Muscle layer of colon (tissue), 2 donors: ENCODE measurements at regions not wholly inside any gene's neighbourhood (a gene's known extent, or its start where the extent isn't known, plus 50 kb on each side); places are given as distances from the start of the nearest gene placed in this dataset.

Experiments
- H3K27ac ChIP-seq: one replicate; pipeline ENCODE4 v1.7.0; 2013; ENCODE audit warnings: low read depth, mild to moderate bottlenecking, low read length, moderate library complexity
- H3K27me3 ChIP-seq, 2 donors: one replicate each; pipeline ENCODE4 v1.7.0; 2013; ENCODE audit warnings: low read length in 2 of 2, mild to moderate bottlenecking in 2 of 2; ENCODE audit not compliant: insufficient read depth in 2 of 2, control insufficient read depth in 1 of 2
- H3K36me3 ChIP-seq: one replicate; pipeline ENCODE4 v1.7.0; 2013; ENCODE audit warnings: mild to moderate bottlenecking, low read length; ENCODE audit not compliant: insufficient read depth
- H3K4me1 ChIP-seq: one replicate; pipeline ENCODE4 v1.7.0; 2013; ENCODE audit warnings: mild to moderate bottlenecking, low read length; ENCODE audit not compliant: insufficient read depth
- H3K4me3 ChIP-seq, 2 donors: one replicate each; pipeline ENCODE4 v1.7.0; 2013; ENCODE audit warnings: low read length in 2 of 2, low read depth in 1 of 2, mild to moderate bottlenecking in 1 of 2, moderate library complexity in 1 of 2
- H3K9ac ChIP-seq: one replicate; pipeline ENCODE4 v1.7.0; 2013; ENCODE audit warnings: low read length
- H3K9me3 ChIP-seq: one replicate; pipeline ENCODE4 v1.7.0; 2013; ENCODE audit warnings: mild to moderate bottlenecking, low read length
- donor health status: abdominal sarcoma.
- donor health status: Adenocarcinoma of cecum.

GRCh38 chr2:6060992-6061663, 368.9 kb downstream of the SOX11 start:
- H3K27ac ChIP-seq: no peak overlapping the region

GRCh38 chr2:6064757-6065156, 372.6 kb downstream of the SOX11 start:
- Histone ChIP-seq H3K27ac (no peak overlapping the region), H3K4me3 (no peak overlapping the region), H3K9me3 (no peaks in the 10 kb centered on the region), H3K9ac (no peak overlapping the region), H3K27me3 (no peaks in the 10 kb centered on the region), H3K36me3 (no peaks in the 10 kb centered on the region), H3K4me1 (peaks cover 3% of the 10 kb centered on the region)

More at GRCh38 chr2:6060992-6061663, 368.9 kb downstream of the SOX11 start:
- H3K36me3 ChIP-seq: no peaks in the 10 kb centered on the region
- no peak overlapping the region for H3K4me3 ChIP-seq
- H3K27me3 ChIP-seq: no peaks in the 10 kb centered on the region
- no peaks in the 10 kb centered on the region for H3K9me3 ChIP-seq
- H3K9ac ChIP-seq: no peak overlapping the region
- H3K4me1 ChIP-seq: no peaks in the 10 kb centered on the region

GRCh38 chr2:6065703-6066102, 373.5 kb downstream of the SOX11 start:
- Histone ChIP-seq H3K27me3 (no peaks in the 10 kb centered on the region), H3K36me3 (no peaks in the 10 kb centered on the region), H3K9me3 (no peaks in the 10 kb centered on the region), H3K9ac (no peak overlapping the region), H3K4me3 (no peak overlapping the region), H3K27ac (no peak overlapping the region), H3K4me1 (peaks cover 3% of the 10 kb centered on the region)

GRCh38 chr2:6067089-6067488, 374.9 kb downstream of the SOX11 start:
- Histone ChIP-seq H3K27me3 (no peaks in the 10 kb centered on the region), H3K4me3 (no peak overlapping the region), H3K9me3 (no peaks in the 10 kb centered on the region), H3K9ac (no peak overlapping the region), H3K36me3 (no peaks in the 10 kb centered on the region), H3K4me1 (peaks cover 3% of the 10 kb centered on the region), H3K27ac (no peak overlapping the region)

- Histone ChIP-seq H3K9ac (no peak overlapping the region), H3K4me1 (peaks cover 3% of the 10 kb centered on the region), H3K9me3 (no peaks in the 10 kb centered on the region), H3K27me3 (no peaks in the 10 kb centered on the region), H3K36me3 (no peaks in the 10 kb centered on the region), H3K27ac (no peak overlapping the region), H3K4me3 (no peak overlapping the region)
Observed at GRCh38 chr2:6067806-6068205, 375.6 kb downstream of the SOX11 start.

GRCh38 chr2:6068429-6068828, 376.2 kb downstream of the SOX11 start:
- H3K36me3 ChIP-seq: no peaks in the 10 kb centered on the region
- no peak overlapping the region for H3K4me3 ChIP-seq
- no peaks in the 10 kb centered on the region for H3K27me3 ChIP-seq
- H3K27ac ChIP-seq: no peak overlapping the region
- H3K9me3 ChIP-seq: no peaks in the 10 kb centered on the region
- H3K4me1 ChIP-seq: peaks cover 3% of the 10 kb centered on the region
- H3K9ac ChIP-seq: no peak overlapping the region

GRCh38 chr2:6069381-6069780, 377.2 kb downstream of the SOX11 start:
- H3K9me3 ChIP-seq: no peaks in the 10 kb centered on the region
- no peaks in the 10 kb centered on the region for H3K36me3 ChIP-seq
- H3K4me1 ChIP-seq: peaks cover 3% of the 10 kb centered on the region
- no peaks in the 10 kb centered on the region for H3K27me3 ChIP-seq
- H3K9ac ChIP-seq: no peak overlapping the region
- no peak overlapping the region for H3K27ac ChIP-seq
- no peak overlapping the region for H3K4me3 ChIP-seq

GRCh38 chr2:6071519-6071918, 379.3 kb downstream of the SOX11 start:
- Histone ChIP-seq H3K4me3 (no peak overlapping the region), H3K9me3 (no peaks in the 10 kb centered on the region), H3K4me1 (peaks cover 3% of the 10 kb centered on the region), H3K27ac (no peak overlapping the region), H3K27me3 (no peaks in the 10 kb centered on the region), H3K36me3 (no peaks in the 10 kb centered on the region), H3K9ac (no peak overlapping the region)

- Histone ChIP-seq H3K27me3 (no peaks in the 10 kb centered on the region), H3K4me1 (peaks cover 3% of the 10 kb centered on the region), H3K4me3 (no peak overlapping the region), H3K9me3 (no peaks in the 10 kb centered on the region), H3K36me3 (no peaks in the 10 kb centered on the region), H3K9ac (no peak overlapping the region), H3K27ac (no peak overlapping the region)
Observed at GRCh38 chr2:6072276-6072675, 380.1 kb downstream of the SOX11 start.

- no peak overlapping the region for H3K9ac ChIP-seq
- H3K36me3 ChIP-seq: no peaks in the 10 kb centered on the region
- H3K4me3 ChIP-seq: no peak overlapping the region
- H3K27me3 ChIP-seq: no peaks in the 10 kb centered on the region
- no peaks in the 10 kb centered on the region for H3K9me3 ChIP-seq
- no peak overlapping the region for H3K27ac ChIP-seq
- H3K4me1 ChIP-seq: peaks cover under 1% of the 10 kb centered on the region
Observed at GRCh38 chr2:6072768-6073167, 380.6 kb downstream of the SOX11 start.

- Histone ChIP-seq H3K4me1 (no peaks in the 10 kb centered on the region), H3K9ac (no peak overlapping the region), H3K4me3 (no peak overlapping the region), H3K36me3 (no peaks in the 10 kb centered on the region), H3K9me3 (no peaks in the 10 kb centered on the region), H3K27me3 (no peaks in the 10 kb centered on the region), H3K27ac (no peak overlapping the region)
Observed at GRCh38 chr2:6073191-6074088, 381.3 kb downstream of the SOX11 start.
